ENCODE measurements at regions not wholly inside any gene's neighbourhood (a gene's known extent, or its start where the extent isn't known, plus 50 kb on each side); places are given as distances from the start of the nearest gene placed in this dataset.
A peak's percentile ranks its signal among the peaks of the same experiment; 100 is the strongest.

DNA sequence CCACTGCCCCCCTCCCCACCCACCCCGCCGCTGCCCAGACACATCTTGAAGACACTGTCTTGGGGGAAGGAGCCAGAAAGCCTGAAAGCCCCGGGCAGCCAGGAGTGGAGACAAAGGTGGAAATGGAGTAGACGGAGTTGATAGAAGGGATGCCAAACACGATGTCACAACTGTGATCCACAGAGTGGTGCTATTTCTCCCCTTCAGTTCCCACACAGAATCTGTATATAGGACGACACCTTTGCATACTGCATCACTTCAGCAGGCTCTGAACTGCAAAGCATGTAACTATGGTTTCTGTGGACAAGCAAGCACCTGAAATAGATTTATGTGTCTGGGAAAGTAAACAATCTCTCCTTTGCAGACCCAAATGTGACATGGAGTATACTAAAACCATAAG, 56.4 kb upstream of the F13A1 start:
- no peak for DNase-seq (ENCODE audit: low read depth in 2 of 2)

GRCh38 chr6:6377621-6378020, 57.2 kb upstream of the F13A1 start:
- no peak for DNase-seq (ENCODE audit: low read depth in 2 of 2)

- no peak for DNase-seq (ENCODE audit: low read depth in 2 of 2)
Measured at GRCh38 chr6:6379573-6379972, 59.1 kb upstream of the F13A1 start.

- DNase-seq (ENCODE audit: low read depth in 2 of 2) = no peak
Measured at GRCh38 chr6:6384520-6384919, 64.1 kb upstream of the F13A1 start.

GRCh38 chr6:6386010-6386409, 65.5 kb upstream of the F13A1 start:
- no peak for DNase-seq (ENCODE audit: low read depth in 2 of 2)

DNA sequence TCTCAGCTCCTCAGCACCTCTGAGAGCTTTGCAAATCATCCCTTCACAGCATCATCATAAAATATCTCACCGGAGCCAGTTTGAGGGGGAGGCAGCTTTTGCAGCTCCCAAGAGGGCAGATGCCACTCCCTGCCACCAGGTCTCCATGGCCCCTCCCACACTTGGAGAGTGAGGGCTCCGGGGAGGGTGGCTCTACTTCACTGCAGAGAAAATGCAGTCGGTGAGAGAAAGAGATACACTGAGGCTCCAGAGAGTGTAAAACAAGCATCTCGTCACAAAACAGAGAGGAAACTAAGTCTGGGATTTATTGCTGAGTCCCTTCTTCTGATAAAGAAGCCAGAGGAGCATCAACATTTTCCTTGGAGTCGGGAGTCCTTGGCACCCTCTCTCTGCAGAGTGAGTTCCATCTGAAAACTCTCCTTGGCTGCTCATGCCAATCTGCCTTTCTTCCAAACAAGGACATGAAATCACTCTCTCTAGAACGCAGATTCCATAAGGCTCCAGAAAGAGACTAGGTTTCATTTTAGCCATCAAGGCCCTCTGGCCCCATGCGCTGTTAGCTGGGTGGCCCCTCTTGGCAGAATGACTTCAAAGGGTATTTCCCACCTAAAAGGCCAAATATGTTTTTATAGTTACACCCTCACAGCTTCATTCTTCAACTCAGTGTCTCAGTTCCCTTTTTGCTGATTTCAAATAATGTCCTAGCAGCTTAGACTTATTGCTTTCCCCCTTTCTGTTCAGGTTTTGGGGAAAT, 70.6 kb upstream of the F13A1 start:
- no peak for DNase-seq (ENCODE audit: low read depth in 2 of 2)

GRCh38 chr6:6392214-6393068, 72.0 kb upstream of the F13A1 start:
- no peak for DNase-seq (ENCODE audit: low read depth in 2 of 2)

- DNase-seq (ENCODE audit: low read depth in 2 of 2) = no peak
Measured at GRCh38 chr6:6393069-6393529, 72.6 kb upstream of the F13A1 start.

- no peak for DNase-seq (ENCODE audit: low read depth in 2 of 2)
Measured at GRCh38 chr6:6395581-6396197, 75.2 kb upstream of the F13A1 start.

- no peak for DNase-seq (ENCODE audit: low read depth in 2 of 2)
Measured at GRCh38 chr6:6397842-6398241, 77.4 kb upstream of the F13A1 start.

DNA sequence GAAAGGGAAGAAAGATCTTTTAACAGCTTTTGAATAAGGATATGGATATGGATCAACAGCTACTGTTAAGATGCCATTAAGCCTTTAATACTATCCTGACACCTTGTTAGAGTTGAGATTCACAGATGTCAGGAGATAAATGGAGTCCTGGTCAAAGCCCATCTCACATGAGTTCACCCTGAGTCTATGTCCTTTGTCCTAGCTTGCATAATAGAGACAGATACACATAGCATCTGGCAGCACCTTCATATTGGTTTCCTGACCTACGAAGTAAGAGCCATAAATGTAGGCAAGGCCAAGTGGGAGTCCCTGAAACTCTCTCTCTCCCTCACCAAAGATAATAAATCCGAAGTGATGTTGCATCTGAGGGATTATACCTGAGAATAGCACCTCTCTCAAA, 79.1 kb upstream of the F13A1 start:
- no peak for DNase-seq (ENCODE audit: low read depth in 2 of 2)

- DNase-seq (ENCODE audit: low read depth in 2 of 2) = no peak
Measured at GRCh38 chr6:6401401-6401800, 80.9 kb upstream of the F13A1 start.

- DNase-seq (ENCODE audit: low read depth in 2 of 2) = no peak
Measured at GRCh38 chr6:6402006-6402405, 81.5 kb upstream of the F13A1 start.

GRCh38 chr6:6402591-6402990, 82.1 kb upstream of the F13A1 start:
- DNase-seq (ENCODE audit: low read depth in 2 of 2) = no peak

DNA sequence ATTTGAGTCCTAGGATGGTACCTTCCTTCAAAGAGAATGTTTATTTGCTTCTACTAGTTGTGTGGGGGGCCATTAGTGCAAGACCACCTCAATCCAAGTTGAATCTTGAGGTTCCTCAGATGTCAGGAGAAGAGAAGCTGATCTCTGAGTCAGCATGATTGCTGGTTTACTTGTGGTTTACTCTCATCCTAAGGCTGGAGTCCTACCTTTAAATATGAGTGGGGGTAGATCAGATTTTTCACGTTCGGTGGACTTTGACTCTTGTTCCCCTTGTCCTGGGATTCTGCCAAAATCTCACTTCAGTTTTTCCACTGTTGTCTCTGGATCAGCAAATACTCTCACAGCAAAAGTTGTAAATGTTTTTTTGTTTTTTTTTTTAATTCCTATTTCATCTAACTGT, 84.6 kb upstream of the F13A1 start:
- no peak for DNase-seq (ENCODE audit: low read depth in 2 of 2)

- DNase-seq (ENCODE audit: low read depth in 2 of 2) = no peak
Measured at GRCh38 chr6:6405997-6406714, 85.7 kb upstream of the F13A1 start.

GRCh38 chr6:6406715-6407070, 86.2 kb upstream of the F13A1 start:
- no peak for DNase-seq (ENCODE audit: low read depth in 2 of 2)

DNA sequence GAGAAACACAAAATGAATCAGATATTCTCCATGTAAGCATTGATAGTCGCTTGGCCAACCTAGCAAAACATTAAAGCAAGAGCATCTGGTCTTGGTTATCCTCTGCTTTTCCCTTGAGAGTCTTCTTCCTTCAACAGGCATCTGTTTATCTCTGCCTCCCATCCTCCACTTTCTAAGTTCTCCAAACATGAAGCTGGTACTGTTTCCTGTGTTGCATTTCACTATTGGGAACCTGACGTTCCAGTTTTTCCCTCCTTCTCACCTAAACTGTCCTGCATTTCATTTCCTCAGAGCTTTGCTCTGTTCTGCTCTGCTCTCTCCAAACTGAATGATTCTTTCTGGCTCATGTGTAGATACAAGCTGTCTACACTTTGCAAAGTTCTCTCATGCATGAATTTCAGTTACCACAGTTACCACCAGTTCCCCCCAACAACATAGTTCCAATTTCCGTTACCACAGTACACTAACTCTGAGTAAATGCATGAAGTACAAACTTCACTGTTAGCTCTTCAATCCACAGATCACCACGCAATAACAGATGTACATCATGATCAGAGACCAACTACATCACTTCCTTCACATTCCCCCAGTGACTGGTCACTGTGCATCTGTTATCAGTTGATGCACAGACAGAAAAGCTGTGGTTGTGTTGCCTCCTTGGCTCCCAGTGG, 86.7 kb upstream of the F13A1 start:
- peak; percentile 41 to 51 for DNase-seq (ENCODE audit: low read depth in 2 of 2)

DNA sequence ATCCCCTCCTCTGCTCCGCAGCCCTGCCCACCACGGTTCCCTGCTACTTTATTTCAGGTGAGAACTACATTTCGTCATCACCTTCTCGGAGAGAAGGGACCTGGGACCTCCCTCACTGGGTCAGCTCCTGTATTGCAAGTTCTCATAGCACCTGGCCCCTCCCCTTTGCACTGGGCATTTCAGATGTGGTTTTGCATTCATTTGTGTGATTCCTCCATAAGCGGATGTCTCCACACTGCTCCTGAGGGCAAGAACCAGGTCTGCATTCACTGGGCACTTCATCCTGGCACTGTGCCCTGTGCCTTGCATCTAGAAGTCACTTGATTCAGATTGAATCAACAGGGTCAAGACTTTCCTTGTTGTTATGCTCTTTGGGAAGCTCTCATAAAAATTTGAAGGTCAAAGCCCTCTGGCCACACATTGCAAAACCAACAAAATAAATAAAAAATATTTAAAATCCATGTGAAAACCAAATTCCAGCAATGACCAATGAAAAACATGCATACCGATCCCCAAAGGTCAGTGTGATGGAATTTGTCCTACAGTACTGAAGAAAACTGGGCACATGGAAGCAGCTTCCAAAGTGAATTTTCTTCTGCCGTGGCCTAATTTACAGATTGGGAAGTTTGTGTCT, 89.1 kb upstream of the F13A1 start:
- DNase-seq (ENCODE audit: low read depth in 2 of 2) = no peak

- no peak for DNase-seq (ENCODE audit: low read depth in 2 of 2)
Measured at GRCh38 chr6:6411115-6411514, 90.7 kb upstream of the F13A1 start.

- DNase-seq (ENCODE audit: low read depth in 2 of 2) = no peak
Measured at GRCh38 chr6:6412221-6412620, 91.8 kb upstream of the F13A1 start.
